HL-60 (cell line): ENCODE measurements at regions not wholly inside any gene's neighbourhood (a gene's known extent, or its start where the extent isn't known, plus 50 kb on each side); places are given as distances from the start of the nearest gene placed in this dataset.

ENCODE experiments used
- CTCF ChIP-seq: IDR thresholded peaks from one replicate; pipeline ENCODE4 v1.5.1; 2011; ENCODE audit warnings: low read length, control low read depth, inconsistent platforms; ENCODE audit not compliant: insufficient read depth
- GABPA ChIP-seq: IDR thresholded peaks from 2 replicates; pipeline ENCODE4 v1.6.1; 2012; ENCODE audit warnings: low read depth
- POLR2AphosphoS5 ChIP-seq: IDR thresholded peaks from 2 replicates; pipeline ENCODE4 v1.6.1; 2012; ENCODE audit warnings: low read depth
- REST ChIP-seq: IDR thresholded peaks from 2 replicates; pipeline ENCODE4 v1.6.1; 2012; ENCODE audit warnings: low read depth; ENCODE audit not compliant: insufficient replicate concordance

GRCh38 chr1:4166713-4167112, 266.6 kb upstream of the C1orf174 start:
- TF ChIP-seq CTCF (no peak), REST (no peak), POLR2AphosphoS5 (no peak), GABPA (no peak)
